ENCODE measurements at regions not wholly inside any gene's neighbourhood (a gene's known extent, or its start where the extent isn't known, plus 50 kb on each side); places are given as distances from the start of the nearest gene placed in this dataset.

GRCh38 chr5:3542158-3542557, 53.5 kb upstream of the IRX1 start:
- ATAC-seq = no peak
- no peaks in the 10 kb centered on the region for H3K79me2 ChIP-seq (ENCODE audit: control insufficient read depth, insufficient read depth, low read length)
- no peak overlapping the region for H3K4me2 ChIP-seq (ENCODE audit: control insufficient read depth, insufficient read depth)
- H4K20me1 ChIP-seq (ENCODE audit: control insufficient read depth, insufficient read depth) = no peaks in the 10 kb centered on the region
- 7% methylated on average over 3 of the region's 3 CpGs for WGBS (ENCODE audit: insufficient coverage, insufficient replicate concordance, low lambda C conversion rate, missing lambda C conversion rate)
- in situ Hi-C loops (cut with MboI) = no loop called here
- no peak overlapping the region for H3K9ac ChIP-seq (ENCODE audit: control insufficient read depth, insufficient read depth, low read length)
- H3K36me3 ChIP-seq (ENCODE audit: control insufficient read depth in 2 of 2, insufficient read depth in 2 of 2, low read length in 1 of 2) = no peaks in the 10 kb centered on the region
- DNase-seq (ENCODE audit: low read depth, low spot score) = no peak
- TF ChIP-seq ZBED1 (IDR thresholded peaks at IDR 0.05; ENCODE audit: borderline replicate concordance) = no peak
- intact Hi-C loops (cut with micrococcal nuclease; ENCODE audit: unreplicated experiment) = no loop called here
- H3K4me1 ChIP-seq (ENCODE audit: control insufficient read depth, insufficient read depth, low read length) = no peaks in the 10 kb centered on the region
- POLR2A ChIA-PET = no interaction called here
- CTCF ChIA-PET = interaction anchor here (0.6 kb wide), 1 partner anchor 1098 kb away, joined by 3 read pairs; no protein-coding TSS in a partner anchor
- H3K27me3 ChIP-seq (replicated peaks in 1 of 2; ENCODE audit: control insufficient read depth in 2 of 2, insufficient read depth in 2 of 2, low read length in 1 of 2) = no peaks in the 10 kb centered on the region
- no TSS peak for BruUV-seq (replicated peaks)
- RAD21 ChIA-PET (ENCODE audit: unreplicated experiment) = no interaction called here
- no peak overlapping the region for H2AFZ ChIP-seq (ENCODE audit: control insufficient read depth, low read depth, low read length)
- FAIRE-seq = no peak
- H3K9me3 ChIP-seq (replicated peaks; ENCODE audit: control insufficient read depth, insufficient read depth, low read length) = no peaks in the 10 kb centered on the region; the same call in 2 of the 3 replicates
- no peak overlapping the region for H3K4me3 ChIP-seq
- H3K27ac ChIP-seq (ENCODE audit: control insufficient read depth, insufficient read depth) = no peak overlapping the region
- SMC1A ChIA-PET (ENCODE audit: uncharacterized antibody, unreplicated experiment) = no interaction called here

GRCh38 chr5:3538886-3539285, 56.7 kb upstream of the IRX1 start:
- FAIRE-seq = no peak
- RAD21 ChIA-PET (ENCODE audit: unreplicated experiment) = no interaction called here
- TF ChIP-seq MTA2 (IDR thresholded peaks at IDR 0.05; ENCODE audit: low read depth) (no peak), ESRRA (IDR thresholded peaks at IDR 0.05; ENCODE audit: low read length) (no peak), PKNOX1 (IDR thresholded peaks at IDR 0.05) (no peak), TCF12 (IDR thresholded peaks at IDR 0.05; ENCODE audit: low read depth, low read length) (no peak), MYC (IDR thresholded peaks at IDR 0.05; ENCODE audit: insufficient read depth, insufficient read length, insufficient replicate concordance, low read length, severe bottlenecking) (no peak), ZNF622 (IDR thresholded peaks at IDR 0.05) (no peak)
- SMC1A ChIA-PET (ENCODE audit: uncharacterized antibody, unreplicated experiment) = no interaction called here
- H3K79me2 ChIP-seq (ENCODE audit: control insufficient read depth, insufficient read depth, low read length) = no peaks in the 10 kb centered on the region
- in situ Hi-C loops (cut with MboI) = no loop called here
- no peak overlapping the region for H3K4me2 ChIP-seq (ENCODE audit: control insufficient read depth, insufficient read depth)
- no peaks in the 10 kb centered on the region for H3K36me3 ChIP-seq (ENCODE audit: control insufficient read depth in 2 of 2, insufficient read depth in 2 of 2, low read length in 1 of 2)
- no peaks in the 10 kb centered on the region; the same call in 2 of the 3 replicates for H3K9me3 ChIP-seq (replicated peaks; ENCODE audit: control insufficient read depth, insufficient read depth, low read length)
- ATAC-seq = no peak
- BruUV-seq (replicated peaks) = no TSS peak
- no peaks in the 10 kb centered on the region for H3K4me1 ChIP-seq (ENCODE audit: control insufficient read depth, insufficient read depth, low read length)
- no peak overlapping the region for H3K9ac ChIP-seq (ENCODE audit: control insufficient read depth, insufficient read depth, low read length)
- no peaks in the 10 kb centered on the region for H3K27me3 ChIP-seq (replicated peaks in 1 of 2; ENCODE audit: control insufficient read depth in 2 of 2, insufficient read depth in 2 of 2, low read length in 1 of 2)
- DNase-seq (ENCODE audit: low read depth, low spot score) = no peak
- no peak overlapping the region for H3K4me3 ChIP-seq
- no peak overlapping the region for H2AFZ ChIP-seq (ENCODE audit: control insufficient read depth, low read depth, low read length)
- POLR2A ChIA-PET = no interaction called here
- H4K20me1 ChIP-seq (ENCODE audit: control insufficient read depth, insufficient read depth) = no peaks in the 10 kb centered on the region
- CTCF ChIA-PET = no interaction called here
- WGBS (ENCODE audit: insufficient coverage, insufficient replicate concordance, low lambda C conversion rate, missing lambda C conversion rate) = 28% methylated on average over 7 of the region's 8 CpGs
- H3K27ac ChIP-seq (ENCODE audit: control insufficient read depth, insufficient read depth) = no peak overlapping the region
- intact Hi-C loops (cut with micrococcal nuclease; ENCODE audit: unreplicated experiment) = no loop called here
